ENCODE measurements at regions not wholly inside any gene's neighbourhood (a gene's known extent, or its start where the extent isn't known, plus 50 kb on each side); places are given as distances from the start of the nearest gene placed in this dataset.

- TF ChIP-seq CTCF (IDR thresholded peaks at IDR 0.05), result no peak
- TF ChIP-seq ZFX (IDR thresholded peaks at IDR 0.05; ENCODE audit: borderline replicate concordance), result no peak
These were observed 560.5 kb upstream of the ZNF717 start for GRCh38 chr3:76345878-76346277.
